ENCODE measurements at regions not wholly inside any gene's neighbourhood (a gene's known extent, or its start where the extent isn't known, plus 50 kb on each side); places are given as distances from the start of the nearest gene placed in this dataset.

DNA sequence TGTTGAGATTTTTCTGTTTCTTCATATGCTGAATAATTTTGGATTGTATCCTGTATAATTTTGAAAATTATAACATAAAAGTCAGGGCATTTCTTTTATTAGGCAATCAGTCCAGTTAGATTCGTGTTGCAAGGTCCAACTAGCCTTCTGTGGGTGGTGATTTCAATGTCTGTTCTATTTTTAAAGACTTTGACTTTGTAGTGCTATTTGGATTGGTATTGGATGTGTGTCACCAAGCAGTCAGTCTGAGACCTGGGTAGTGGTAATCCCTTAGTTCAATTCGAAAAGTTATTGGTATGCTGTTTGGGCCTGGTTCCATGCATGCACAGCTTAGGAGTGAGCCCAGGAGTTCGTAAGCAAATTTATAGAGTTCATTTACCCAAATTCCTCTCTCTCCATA is 82.2 kb downstream of the EPDR1 start:
- TF ChIP-seq CTCF (conservative IDR thresholded peaks at IDR 0.05): no peak
- H2AFZ ChIP-seq (ENCODE audit: low read length): no peak overlapping the region

More for the DNA sequence above, 82.2 kb downstream of the EPDR1 start:
- H3K79me2 ChIP-seq (ENCODE audit: insufficient read depth, low read length): no peaks in the 10 kb centered on the region
- H3K9me3 Mint-ChIP-seq: peaks cover 0 to 3% of the 10 kb centered on the region in 2 experiments; a peak in 1 of 5 replicates
- no peak overlapping the region for H3T11ph ChIP-seq (ENCODE audit: low read length)
- DNase-seq: no peak
- no peak overlapping the region for H3K4ac ChIP-seq (ENCODE audit: low read depth, low read length)
- no peak overlapping the region for H3K9ac ChIP-seq (ENCODE audit: extremely low read depth, insufficient read length, low read length)
- H3K27me3 ChIP-seq (ENCODE audit: insufficient read depth, low read length): no peaks in the 10 kb centered on the region
- H3K79me1 ChIP-seq (ENCODE audit: insufficient read depth, low read depth, low read length, poor library complexity, severe bottlenecking): no peaks in the 10 kb centered on the region
- H4K20me1 ChIP-seq (ENCODE audit: control insufficient read depth, insufficient read depth, insufficient read length): no peaks in the 10 kb centered on the region
- WGBS (ENCODE audit: extremely low coverage, insufficient read length, low lambda C conversion rate): no CpG with 5 or more reads among the region's 3 CpGs
- no peak overlapping the region for H3K27ac Mint-ChIP-seq
- H3K4me1 ChIP-seq (ENCODE audit: insufficient read depth, low read length): no peaks in the 10 kb centered on the region
- no peaks in the 10 kb centered on the region for H3K36me3 Mint-ChIP-seq (ENCODE audit: insufficient read depth in 1 of 3, low read depth in 3 of 3)
- H3K18ac ChIP-seq (ENCODE audit: insufficient read length, low read depth, low read length): no peak overlapping the region
- H2BK12ac ChIP-seq (ENCODE audit: insufficient read length, low read depth, low read length): no peak overlapping the region
- H2BK5ac ChIP-seq (ENCODE audit: insufficient read length, low read length): no peak overlapping the region
- no peaks in the 10 kb centered on the region for H3K9me3 ChIP-seq (ENCODE audit: control insufficient read depth, low read depth, low read length)
- no peak overlapping the region for H2AK5ac ChIP-seq (ENCODE audit: insufficient read length, low read length)
- H3K56ac ChIP-seq (ENCODE audit: insufficient read length, low read depth, low read length): no peak overlapping the region
- no peak overlapping the region for H2BK20ac ChIP-seq (ENCODE audit: low read depth, low read length, poor library complexity, severe bottlenecking)
- no peak overlapping the region for H2BK120ac ChIP-seq (ENCODE audit: low read depth, low read length, poor library complexity, severe bottlenecking)
- H3K4me3 Mint-ChIP-seq: no peak overlapping the region
- H3K27ac ChIP-seq (ENCODE audit: insufficient read length, low read depth, low read length): no peak overlapping the region
- peaks cover 6 to 8% of the 10 kb centered on the region in 2 experiments; a peak in 3 of 4 replicates for H3K4me1 Mint-ChIP-seq
- H3K23ac ChIP-seq (ENCODE audit: insufficient read length, low read depth, low read length): no peak overlapping the region
- H4K5ac ChIP-seq (ENCODE audit: insufficient read length, low read depth, low read length): no peak overlapping the region
- H3K23me2 ChIP-seq (ENCODE audit: insufficient read length, low read depth, low read length, poor library complexity, severe bottlenecking): no peaks in the 10 kb centered on the region
- peaks cover 2% of the 10 kb centered on the region; the same call in 1 of the 2 replicates for H3K27me3 Mint-ChIP-seq (ENCODE audit: low read depth)
- H4K91ac ChIP-seq (ENCODE audit: insufficient read length, low read depth, low read length): no peak overlapping the region
- H2BK15ac ChIP-seq (ENCODE audit: low read depth, low read length): no peak overlapping the region
- no peak overlapping the region for H3K4me2 ChIP-seq (ENCODE audit: insufficient read depth, insufficient read length, low read length)
- no peak overlapping the region for H3K14ac ChIP-seq (ENCODE audit: insufficient read depth, low read length)
- H4K8ac ChIP-seq (replicated peaks; ENCODE audit: insufficient read length, low read depth, low read length): no peak overlapping the region
